ENCODE measurements at regions not wholly inside any gene's neighbourhood (a gene's known extent, or its start where the extent isn't known, plus 50 kb on each side); places are given as distances from the start of the nearest gene placed in this dataset.

DNA sequence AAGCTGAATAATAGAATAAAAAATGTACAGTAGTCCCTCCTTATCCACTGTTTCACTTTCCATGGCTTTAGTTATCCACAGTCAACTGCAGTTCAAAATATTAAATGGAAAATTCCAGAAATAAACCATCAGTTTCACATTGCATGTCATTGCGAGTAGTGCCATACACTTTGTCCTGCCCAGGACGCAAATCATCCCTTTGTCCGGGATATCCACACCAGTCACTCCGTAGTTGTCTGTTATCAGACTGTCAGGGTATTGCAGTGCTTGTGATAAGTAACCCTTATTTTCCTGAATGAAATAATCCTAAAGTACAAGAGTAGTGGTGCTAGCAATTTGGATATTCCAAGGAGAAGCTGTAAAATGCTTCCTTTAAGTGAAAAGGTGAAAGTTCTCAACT lies 271.3 kb downstream of the DKK2 start:
- H3K4me3 ChIP-seq, result no peak overlapping the region
- H3K27ac ChIP-seq, result no peak overlapping the region
- intact Hi-C loops (cut with DNase I), result no loop called here
- ATAC-seq, result no peak
- H3K27me3 ChIP-seq, result no peaks in the 10 kb centered on the region
- 61 to 74% methylated on average over 4 of the region's 4 CpGs for WGBS, 2 donors
- H3K4me1 ChIP-seq, result no peaks in the 10 kb centered on the region
- FAIRE-seq, result no peak
- no peaks in the 10 kb centered on the region for H3K9me3 ChIP-seq
- H3K36me3 ChIP-seq, result no peaks in the 10 kb centered on the region
- TF ChIP-seq CTCF (IDR thresholded peaks at IDR 0.05), result no peak
- no peak for DNase-seq

- ATAC-seq (no peak), FAIRE-seq (no peak), DNase-seq (no peak)
- WGBS, 2 donors, result 32 to 47% methylated on average over 5 of the region's 5 CpGs
- Histone ChIP-seq H3K4me3 (no peak overlapping the region), H3K27me3 (no peaks in the 10 kb centered on the region), H3K36me3 (no peaks in the 10 kb centered on the region), H3K9me3 (no peaks in the 10 kb centered on the region), H3K4me1 (no peaks in the 10 kb centered on the region), H3K27ac (no peak overlapping the region)
- intact Hi-C loops (cut with DNase I), result no loop called here
- TF ChIP-seq CTCF (IDR thresholded peaks at IDR 0.05), result no peak
Observed at GRCh38 chr4:106762666-106763443, 273.3 kb downstream of the DKK2 start.

DNA sequence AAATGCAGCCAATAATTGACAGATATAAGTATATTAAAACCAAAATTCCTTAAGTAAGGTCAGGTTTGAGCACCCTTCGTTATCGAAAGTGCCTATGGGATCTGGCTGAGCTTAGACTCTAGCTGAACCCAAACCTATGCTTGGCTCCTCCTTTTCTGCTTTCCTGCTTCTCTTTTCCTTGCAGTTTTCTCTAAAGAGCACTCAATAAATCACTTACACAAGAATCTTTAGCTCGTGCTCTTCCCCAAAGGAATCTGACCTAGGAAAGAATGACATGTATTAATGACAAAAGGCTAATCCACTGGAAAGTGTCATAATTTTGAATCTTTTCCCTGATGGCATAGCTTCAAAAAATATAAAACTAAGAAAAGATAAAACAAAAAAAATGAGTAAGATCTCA lies 282.7 kb downstream of the DKK2 start:
- ATAC-seq, result no peak
- TF ChIP-seq CTCF (IDR thresholded peaks at IDR 0.05), result no peak
- intact Hi-C loops (cut with DNase I), result no loop called here
- DNase-seq, result no peak
- 31 to 33% methylated on average over 3 of the region's 3 CpGs for whole genome bisulfite sequencing, 2 donors
- Histone ChIP-seq H3K9me3 (no peaks in the 10 kb centered on the region), H3K4me1 (no peaks in the 10 kb centered on the region), H3K36me3 (no peaks in the 10 kb centered on the region), H3K27ac (no peak overlapping the region), H3K27me3 (no peaks in the 10 kb centered on the region), H3K4me3 (no peak overlapping the region)
- no peak for FAIRE-seq

DNA sequence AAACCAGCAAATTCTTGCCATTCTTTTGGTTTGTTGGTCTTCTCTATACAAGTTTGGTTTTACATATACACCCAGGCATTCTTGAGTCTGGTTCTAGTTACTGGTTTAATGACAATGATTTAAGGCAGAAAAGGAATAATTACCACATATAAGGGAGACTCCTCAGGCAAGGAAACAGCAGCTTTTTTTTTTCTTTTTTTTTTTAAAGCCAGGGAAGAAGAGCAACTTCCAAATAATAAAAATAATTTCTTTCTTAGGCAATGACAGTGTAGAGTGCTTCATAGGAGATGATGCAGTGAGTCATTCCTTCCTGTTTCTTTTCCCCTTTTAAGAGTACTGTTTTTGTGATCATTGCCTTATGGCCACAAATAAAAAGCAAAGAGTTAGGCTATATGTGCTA lies 289.7 kb downstream of the DKK2 start:
- ATAC-seq, result peak in 1 of 4 donors; percentile 32
- Histone ChIP-seq H3K9me3 (no peaks in the 10 kb centered on the region), H3K27me3 (no peaks in the 10 kb centered on the region), H3K4me1 (no peaks in the 10 kb centered on the region), H3K36me3 (no peaks in the 10 kb centered on the region), H3K4me3 (no peak overlapping the region), H3K27ac (no peak overlapping the region)
- intact Hi-C loops (cut with DNase I), result no loop called here
- no peak for FAIRE-seq
- TF ChIP-seq CTCF (IDR thresholded peaks at IDR 0.05), result no peak
- no peak for DNase-seq

GRCh38 chr4:106738121-106738520 lies 298.0 kb downstream of the DKK2 start:
- no peak for DNase-seq
- no peak for TF ChIP-seq CTCF (IDR thresholded peaks at IDR 0.05)
- 26 to 38% methylated on average over 5 of the region's 5 CpGs for WGBS, 2 donors
- Histone ChIP-seq H3K27ac (no peak overlapping the region), H3K27me3 (no peaks in the 10 kb centered on the region), H3K4me3 (no peak overlapping the region), H3K4me1 (no peaks in the 10 kb centered on the region), H3K9me3 (no peaks in the 10 kb centered on the region), H3K36me3 (no peaks in the 10 kb centered on the region)
- no peak for FAIRE-seq
- intact Hi-C loops (cut with DNase I), result no loop called here
- ATAC-seq, result no peak

Data from pancreas (tissue), 10 donors.